ENCODE measurements at regions not wholly inside any gene's neighbourhood (a gene's known extent, or its start where the extent isn't known, plus 50 kb on each side); places are given as distances from the start of the nearest gene placed in this dataset.
"Not testable (repeated sequence)": the region's sequence is repeated elsewhere in the genome, so short reads cannot be mapped to it uniquely, and the experiment has no call there.

GRCh38 chr4:188435381-188435780 is 296.1 kb downstream of the TRIML1 start:
- no peak for DNase-seq (ENCODE audit: low read depth in 2 of 2)

DNA sequence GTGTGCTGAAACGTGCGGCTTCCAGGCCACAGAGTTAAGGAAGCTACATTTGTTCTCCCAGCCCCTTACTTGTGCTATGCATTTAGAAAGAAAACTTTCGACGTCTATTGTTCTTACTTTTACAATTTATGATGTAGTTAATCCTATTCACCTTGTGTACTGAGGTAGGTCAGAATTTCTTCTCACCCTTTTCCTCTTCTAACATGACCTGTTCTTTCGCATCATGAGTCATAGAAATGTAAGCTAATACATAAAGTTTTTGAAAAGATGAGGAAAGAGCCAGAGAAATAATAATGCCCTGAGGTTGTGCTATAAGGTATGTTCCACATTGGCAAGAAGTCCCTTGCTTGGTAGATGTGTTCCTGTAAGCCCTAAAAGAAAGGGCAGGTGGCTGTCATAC is 298.3 kb downstream of the TRIML1 start:
- DNase-seq (ENCODE audit: low read depth in 2 of 2), result no peak

DNA sequence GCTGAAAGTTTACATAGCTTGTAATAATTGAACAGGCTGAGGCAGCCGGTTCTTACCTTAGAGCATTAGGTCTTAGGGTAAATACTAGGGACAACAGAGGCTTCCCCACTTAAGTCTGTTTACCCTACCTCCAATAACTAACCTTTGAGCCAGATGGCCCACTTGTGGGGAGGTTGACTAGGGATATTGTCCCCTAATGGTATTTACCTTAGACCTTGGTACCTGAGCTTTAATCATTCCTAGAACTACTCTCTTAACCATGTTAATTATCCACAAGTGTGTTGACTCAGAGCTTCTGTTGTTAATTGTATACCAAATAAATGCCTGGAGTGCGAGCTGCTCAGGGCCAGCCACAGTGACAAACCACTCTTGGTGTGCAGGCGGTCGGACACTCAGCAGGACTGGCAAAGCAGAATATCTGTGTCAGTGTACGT is 299.2 kb downstream of the TRIML1 start:
- DNase-seq (ENCODE audit: low read depth in 2 of 2), result not testable (repeated sequence)

GRCh38 chr4:188439641-188440311 is 300.5 kb downstream of the TRIML1 start:
- no peak for DNase-seq (ENCODE audit: low read depth in 2 of 2)

GRCh38 chr4:188444500-188444899 is 305.3 kb downstream of the TRIML1 start:
- no peak for DNase-seq (ENCODE audit: low read depth in 2 of 2)

- DNase-seq (ENCODE audit: low read depth in 2 of 2), result not testable (repeated sequence)
Measured at GRCh38 chr4:188448996-188449395, 309.8 kb downstream of the TRIML1 start.

DNA sequence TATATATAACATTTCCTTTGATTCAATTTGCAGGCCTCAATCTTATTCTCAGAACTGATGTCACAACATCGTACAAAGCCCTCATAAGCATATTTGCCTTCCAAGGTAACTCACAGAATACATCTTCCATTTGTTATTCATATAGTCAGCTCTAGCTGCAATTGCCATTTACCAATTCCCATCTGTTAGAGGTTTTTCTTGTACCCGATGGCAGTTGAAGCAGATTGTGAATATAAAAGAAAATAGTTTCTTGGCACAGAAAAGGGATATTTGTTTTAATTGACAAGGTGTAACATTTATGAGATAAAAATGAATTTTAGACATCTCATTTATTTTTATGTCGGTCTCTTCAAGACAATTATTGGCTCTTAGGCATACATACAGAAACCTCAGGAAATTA is 311.3 kb downstream of the TRIML1 start:
- DNase-seq (ENCODE audit: low read depth in 2 of 2), result no peak

DNA sequence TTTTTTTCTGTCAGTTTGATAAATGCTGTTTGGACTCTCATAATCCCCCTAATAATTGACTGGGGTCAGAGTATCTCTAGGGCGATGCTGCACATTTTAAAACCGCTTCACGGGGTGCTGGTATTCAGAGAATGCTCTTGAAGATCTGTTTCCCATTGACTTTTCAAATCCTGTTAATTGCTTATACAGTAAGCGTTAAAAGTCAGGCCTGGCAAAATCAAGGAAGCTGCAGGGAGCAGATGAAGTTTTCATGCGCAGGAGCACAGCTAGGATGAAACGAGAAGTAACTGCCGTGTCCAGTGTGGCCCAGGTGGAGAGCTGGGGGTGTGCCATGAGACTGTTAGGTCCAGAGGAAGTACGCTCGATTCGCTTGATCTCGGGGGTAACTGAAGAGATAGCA is 312.9 kb downstream of the TRIML1 start:
- DNase-seq (ENCODE audit: low read depth in 2 of 2), result no peak

DNA sequence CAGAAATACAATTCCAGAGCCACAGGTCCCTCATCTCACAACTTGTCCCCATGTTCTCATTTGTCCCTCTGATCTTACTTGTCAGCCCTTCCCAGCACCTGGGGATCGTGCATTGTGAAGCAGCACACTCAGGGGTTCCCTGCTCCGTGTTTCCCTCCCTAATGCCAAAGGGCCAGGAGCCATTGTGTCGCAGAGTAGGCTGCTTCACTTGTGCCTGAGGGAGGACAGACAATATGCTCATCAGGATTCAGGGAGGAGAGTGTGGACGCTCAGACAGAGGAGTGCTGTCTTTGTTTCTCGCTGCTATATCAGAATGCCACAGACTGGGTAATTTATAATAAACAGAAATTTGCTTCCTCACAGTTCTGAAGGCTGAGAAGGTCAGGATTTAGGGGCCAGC is 315.3 kb downstream of the TRIML1 start:
- DNase-seq (ENCODE audit: low read depth in 2 of 2), result no peak

DNA sequence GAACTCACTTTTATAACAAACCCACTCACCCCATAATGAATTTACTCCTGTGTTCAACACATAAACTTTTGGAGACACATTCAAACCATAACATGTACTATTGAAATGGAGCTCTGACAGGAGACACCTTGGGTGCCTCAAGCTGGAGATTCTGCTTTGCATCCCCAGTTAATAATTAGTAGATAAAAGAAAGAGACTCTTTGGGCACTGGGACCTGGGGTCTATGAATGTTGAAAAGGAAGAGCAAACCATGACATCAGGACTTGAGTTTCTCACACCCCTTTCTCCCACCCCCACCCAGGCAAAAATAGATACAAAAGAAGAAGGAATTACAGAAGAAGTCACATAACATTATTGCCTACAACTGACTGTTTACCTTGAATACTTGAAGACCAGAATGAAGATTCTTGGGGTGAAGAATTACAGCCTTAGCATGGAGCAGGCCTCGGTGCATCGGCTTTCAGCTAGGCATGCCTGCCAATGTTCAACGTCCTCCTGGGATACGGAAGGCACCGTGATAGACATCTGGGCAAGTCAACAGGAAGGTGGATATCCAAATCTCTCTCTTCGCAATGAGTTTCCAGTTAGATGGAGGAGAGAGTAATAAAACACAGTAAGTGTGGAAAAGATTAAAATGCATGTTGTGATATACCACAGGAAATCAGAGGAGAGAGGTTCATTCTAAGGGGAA is 316.0 kb downstream of the TRIML1 start:
- DNase-seq (ENCODE audit: low read depth in 2 of 2), result no peak

GRCh38 chr4:188459381-188459780 is 320.1 kb downstream of the TRIML1 start:
- DNase-seq (ENCODE audit: low read depth in 2 of 2), result no peak

- no peak for DNase-seq (ENCODE audit: low read depth in 2 of 2)
Measured at GRCh38 chr4:188463909-188464308, 324.7 kb downstream of the TRIML1 start.

DNA sequence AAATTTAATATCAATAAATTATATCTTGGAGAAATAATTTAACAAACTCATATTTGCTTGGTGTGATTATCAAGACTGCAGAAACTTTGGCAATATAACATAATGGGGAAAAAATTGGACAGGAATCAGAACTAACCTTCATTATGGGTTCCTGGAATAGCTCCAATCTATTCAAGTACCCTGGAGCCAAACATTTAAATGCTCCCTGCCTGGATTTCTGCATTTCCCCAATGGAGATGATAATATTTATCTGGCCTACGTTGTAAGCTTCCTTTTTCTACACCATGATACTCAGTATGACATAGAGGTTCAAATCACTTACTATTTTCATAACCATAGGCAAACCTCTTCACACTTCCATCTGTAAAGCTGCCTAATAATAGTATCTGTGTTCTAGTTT is 326.8 kb downstream of the TRIML1 start:
- DNase-seq (ENCODE audit: low read depth in 2 of 2), result no peak

- DNase-seq (ENCODE audit: low read depth in 2 of 2), result no peak
Measured at GRCh38 chr4:188484256-188484655, 345.0 kb downstream of the TRIML1 start.

DNA sequence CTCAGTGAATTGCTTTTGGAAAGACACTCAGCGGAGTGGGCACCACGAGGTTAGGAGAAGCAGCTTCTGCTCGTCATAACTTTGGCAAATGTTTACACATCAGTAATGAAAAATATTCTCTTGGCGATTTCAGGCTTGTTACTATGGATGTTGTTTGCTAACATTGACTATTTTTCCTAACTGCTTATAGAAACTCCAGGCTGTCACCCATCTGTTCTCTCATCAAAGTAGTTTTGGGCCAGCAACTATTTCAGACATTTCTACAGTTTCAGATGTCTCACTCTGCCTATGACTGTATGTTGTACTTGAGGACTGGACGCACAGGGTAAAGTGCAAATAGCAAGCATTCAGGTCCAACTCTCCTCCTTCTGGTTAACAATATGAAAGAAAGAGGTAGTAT is 346.7 kb downstream of the TRIML1 start:
- no peak for DNase-seq (ENCODE audit: low read depth in 2 of 2)

GRCh38 chr4:188492886-188493285 is 353.6 kb downstream of the TRIML1 start:
- DNase-seq (ENCODE audit: low read depth in 2 of 2), result no peak

GRCh38 chr4:188495169-188495568 is 355.9 kb downstream of the TRIML1 start:
- no peak for DNase-seq (ENCODE audit: low read depth in 2 of 2)

GRCh38 chr4:188511431-188511830 is 372.2 kb downstream of the TRIML1 start:
- DNase-seq (ENCODE audit: low read depth in 2 of 2), result no peak

GRCh38 chr4:188532751-188533150 is 393.5 kb downstream of the TRIML1 start:
- no peak for DNase-seq (ENCODE audit: low read depth in 2 of 2)

DNA sequence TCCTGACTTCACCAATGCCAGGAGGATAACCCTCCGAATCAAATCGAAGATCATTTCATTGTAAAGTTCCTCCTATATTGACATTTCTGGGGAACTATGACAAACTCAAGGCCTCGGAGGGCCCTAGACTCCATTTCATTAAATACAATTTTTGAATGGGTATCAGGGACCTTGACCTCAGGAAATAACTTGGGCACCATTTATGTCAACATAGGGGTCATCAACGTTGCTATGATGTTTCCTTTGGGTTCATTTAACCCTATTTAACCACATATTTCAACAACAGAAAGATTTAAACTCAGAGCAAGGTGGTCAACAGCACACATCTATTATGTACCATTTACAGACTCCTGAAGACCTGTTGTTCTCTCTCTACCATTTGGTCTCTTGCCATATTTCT is 395.1 kb downstream of the TRIML1 start:
- no peak for DNase-seq (ENCODE audit: low read depth in 2 of 2)

DNA sequence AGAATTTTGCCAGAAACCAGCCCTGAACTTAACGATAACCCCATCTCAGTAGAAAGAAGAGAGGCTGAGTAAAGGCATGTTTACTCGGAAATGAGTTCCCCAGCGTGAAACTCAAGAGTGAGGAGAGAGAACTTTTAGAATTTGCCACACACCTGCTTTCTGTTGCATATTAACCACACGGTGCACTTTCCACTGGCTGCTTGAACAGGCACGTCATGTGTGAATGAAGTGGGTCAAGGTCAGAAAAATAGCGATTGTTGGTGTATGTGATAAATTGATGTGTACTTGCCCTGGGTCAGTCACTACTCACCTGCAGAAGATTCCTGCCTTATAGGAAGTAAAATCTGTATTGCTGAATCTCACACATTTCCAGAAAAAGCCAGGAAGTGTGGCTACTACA is 395.7 kb downstream of the TRIML1 start:
- DNase-seq (ENCODE audit: low read depth in 2 of 2), result no peak

GRCh38 chr4:188536826-188537225 is 397.6 kb downstream of the TRIML1 start:
- DNase-seq (ENCODE audit: low read depth in 2 of 2), result no peak

GRCh38 chr4:188550296-188550695 is 411.1 kb downstream of the TRIML1 start:
- DNase-seq (ENCODE audit: low read depth in 2 of 2), result no peak

DNA sequence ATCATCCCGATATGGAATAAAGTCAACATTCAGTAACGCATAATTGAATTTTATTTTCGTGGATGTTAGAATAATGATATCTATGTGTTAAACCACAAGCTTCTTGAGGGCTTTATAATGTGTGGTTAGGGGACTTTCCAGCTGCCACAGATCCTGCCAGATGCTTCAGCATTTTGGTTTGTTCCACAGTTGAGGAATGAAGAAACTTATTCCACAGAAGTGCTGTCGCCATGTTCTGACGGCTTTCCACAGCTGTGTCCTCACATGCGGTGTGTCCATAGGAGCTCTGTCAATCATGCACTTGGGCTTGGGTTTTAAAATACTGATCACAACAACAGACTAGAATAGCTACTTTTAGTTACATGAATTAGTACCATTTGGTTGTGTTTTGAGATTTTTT is 411.9 kb downstream of the TRIML1 start:
- no peak for DNase-seq (ENCODE audit: low read depth in 2 of 2)
